ENCODE measurements at regions not wholly inside any gene's neighbourhood (a gene's known extent, or its start where the extent isn't known, plus 50 kb on each side); places are given as distances from the start of the nearest gene placed in this dataset.

- H3K27me3 ChIP-seq (ENCODE audit: control insufficient read depth, insufficient read depth, low read length), result no peaks in the 10 kb centered on the region
- no peaks in the 10 kb centered on the region for H3K36me3 ChIP-seq (ENCODE audit: control insufficient read depth, insufficient read depth, low read length)
- DNase-seq (ENCODE audit: low read depth), result no peak
- ChIA-PET POLR2A (no interaction called here), CTCF (no interaction called here)
- no peak overlapping the region for H3K4me3 ChIP-seq (ENCODE audit: low read depth, low read length)
- TF ChIP-seq, protein P1, sequence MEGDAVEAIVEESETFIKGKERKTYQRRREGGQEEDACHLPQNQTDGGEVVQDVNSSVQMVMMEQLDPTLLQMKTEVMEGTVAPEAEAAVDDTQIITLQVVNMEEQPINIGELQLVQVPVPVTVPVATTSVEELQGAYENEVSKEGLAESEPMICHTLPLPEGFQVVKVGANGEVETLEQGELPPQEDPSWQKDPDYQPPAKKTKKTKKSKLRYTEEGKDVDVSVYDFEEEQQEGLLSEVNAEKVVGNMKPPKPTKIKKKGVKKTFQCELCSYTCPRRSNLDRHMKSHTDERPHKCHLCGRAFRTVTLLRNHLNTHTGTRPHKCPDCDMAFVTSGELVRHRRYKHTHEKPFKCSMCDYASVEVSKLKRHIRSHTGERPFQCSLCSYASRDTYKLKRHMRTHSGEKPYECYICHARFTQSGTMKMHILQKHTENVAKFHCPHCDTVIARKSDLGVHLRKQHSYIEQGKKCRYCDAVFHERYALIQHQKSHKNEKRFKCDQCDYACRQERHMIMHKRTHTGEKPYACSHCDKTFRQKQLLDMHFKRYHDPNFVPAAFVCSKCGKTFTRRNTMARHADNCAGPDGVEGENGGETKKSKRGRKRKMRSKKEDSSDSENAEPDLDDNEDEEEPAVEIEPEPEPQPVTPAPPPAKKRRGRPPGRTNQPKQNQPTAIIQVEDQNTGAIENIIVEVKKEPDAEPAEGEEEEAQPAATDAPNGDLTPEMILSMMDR (IDR thresholded peaks at IDR 0.05; ENCODE audit: insufficient read depth, low read depth, low read length), result no peak
Observed at GRCh38 chrX:39582976-39583375, 514.8 kb downstream of the BCOR start.

GRCh38 chrX:39585808-39586207 lies 511.9 kb downstream of the BCOR start:
- TF ChIP-seq, protein P1 (IDR thresholded peaks at IDR 0.05; ENCODE audit: insufficient read depth, low read depth, low read length), result no peak

DNA sequence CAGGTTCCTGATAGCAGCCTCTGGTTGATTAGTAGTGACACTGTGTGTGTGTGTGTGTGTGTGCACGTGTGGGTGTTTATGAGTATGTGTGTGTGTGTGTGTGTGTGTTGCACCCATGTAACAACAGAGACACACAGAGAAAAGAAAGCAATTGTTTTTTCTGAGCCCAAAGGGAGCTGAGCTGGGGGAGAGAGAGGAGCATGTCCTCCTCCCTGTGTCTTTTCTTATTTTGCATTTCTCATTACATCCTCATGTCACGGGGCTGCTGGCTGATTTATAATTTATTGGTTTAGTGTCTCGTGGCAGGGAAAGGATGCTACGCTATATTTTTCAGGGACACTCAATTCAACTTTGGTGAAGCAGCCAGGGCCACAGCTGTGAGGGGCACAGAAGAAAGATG lies 511.4 kb downstream of the BCOR start:
- ChIA-PET CTCF (no interaction called here), POLR2A (no interaction called here)
- TF ChIP-seq, protein P1 (IDR thresholded peaks at IDR 0.05; ENCODE audit: insufficient read depth, low read depth, low read length), result no peak

More at GRCh38 chrX:39585808-39586207, 511.9 kb downstream of the BCOR start:
- DNase-seq (ENCODE audit: low read depth), result no peak
- CTCF ChIA-PET, result no interaction called here
- POLR2A ChIA-PET, result no interaction called here
- H3K4me3 ChIP-seq (ENCODE audit: low read depth, low read length), result no peak overlapping the region
- H3K27me3 ChIP-seq (ENCODE audit: control insufficient read depth, insufficient read depth, low read length), result no peaks in the 10 kb centered on the region
- H3K36me3 ChIP-seq (ENCODE audit: control insufficient read depth, insufficient read depth, low read length), result no peaks in the 10 kb centered on the region

DNA sequence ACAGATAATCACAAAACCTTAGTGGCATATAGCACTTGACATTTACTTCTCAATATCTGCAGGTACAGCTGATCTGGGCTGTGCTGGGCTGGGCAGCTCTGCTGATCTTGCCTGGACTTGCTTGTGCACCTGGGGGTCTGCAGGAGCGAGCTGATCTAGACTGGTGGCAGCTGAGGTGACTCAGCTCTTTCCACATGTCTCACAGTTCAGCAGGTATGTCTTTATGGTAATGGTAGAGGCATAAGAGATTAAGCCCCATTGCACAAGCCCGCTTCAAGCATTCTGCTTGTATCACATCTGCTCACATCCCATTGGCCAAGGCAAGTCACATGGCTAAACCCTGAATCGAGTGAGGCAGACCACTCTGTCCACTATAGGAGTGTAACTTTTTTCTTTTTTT lies 506.7 kb downstream of the BCOR start:
- POLR2A ChIA-PET, result no interaction called here
- no peak for DNase-seq (ENCODE audit: low read depth)
- CTCF ChIA-PET, result no interaction called here
- no peaks in the 10 kb centered on the region for H3K27me3 ChIP-seq (ENCODE audit: control insufficient read depth, insufficient read depth, low read length)
- TF ChIP-seq, protein P1 (IDR thresholded peaks at IDR 0.05; ENCODE audit: insufficient read depth, low read depth, low read length), result no peak
- H3K36me3 ChIP-seq (ENCODE audit: control insufficient read depth, insufficient read depth, low read length), result no peaks in the 10 kb centered on the region
- H3K4me3 ChIP-seq (ENCODE audit: low read depth, low read length), result no peak overlapping the region

More for the DNA sequence above, 511.4 kb downstream of the BCOR start:
- DNase-seq (ENCODE audit: low read depth), result no peak
- no peak overlapping the region for H3K4me3 ChIP-seq (ENCODE audit: low read depth, low read length)
- no peaks in the 10 kb centered on the region for H3K36me3 ChIP-seq (ENCODE audit: control insufficient read depth, insufficient read depth, low read length)
- no peaks in the 10 kb centered on the region for H3K27me3 ChIP-seq (ENCODE audit: control insufficient read depth, insufficient read depth, low read length)

GRCh38 chrX:39592776-39593175 lies 505.0 kb downstream of the BCOR start:
- TF ChIP-seq, protein P1 (IDR thresholded peaks at IDR 0.05; ENCODE audit: insufficient read depth, low read depth, low read length), result no peak
- ChIA-PET CTCF (no interaction called here), POLR2A (interaction anchor here (0.6 kb wide), 1 partner anchor 25 kb away, joined by 6 read pairs; no protein-coding TSS in a partner anchor)
- DNase-seq (ENCODE audit: low read depth), result no peak
- Histone ChIP-seq H3K27me3 (ENCODE audit: control insufficient read depth, insufficient read depth, low read length) (no peaks in the 10 kb centered on the region), H3K36me3 (ENCODE audit: control insufficient read depth, insufficient read depth, low read length) (no peaks in the 10 kb centered on the region), H3K4me3 (ENCODE audit: low read depth, low read length) (no peak overlapping the region)

All from BJ (cell line).